ENCODE measurements at regions not wholly inside any gene's neighbourhood (a gene's known extent, or its start where the extent isn't known, plus 50 kb on each side); places are given as distances from the start of the nearest gene placed in this dataset.
"Not testable (repeated sequence)": the region's sequence is repeated elsewhere in the genome, so short reads cannot be mapped to it uniquely, and the experiment has no call there.

- TF ChIP-seq CTCF (conservative IDR thresholded peaks at IDR 0.05; ENCODE audit: low read length); EZH2phosphoT487 (IDR thresholded peaks at IDR 0.05; ENCODE audit: borderline replicate concordance): not testable (repeated sequence)
Observed at GRCh38 chr2:89996779-89997178, 1305.3 kb downstream of the RPIA start.
